Peyer's patch (tissue), 4 donors: ENCODE measurements at regions not wholly inside any gene's neighbourhood (a gene's known extent, or its start where the extent isn't known, plus 50 kb on each side); places are given as distances from the start of the nearest gene placed in this dataset.

Experiments used
- CTCF ChIP-seq, 6 experiments: fragments of 450-650 bp in 4 of 6; fragments of 200-600 bp in 2 of 6; sonication (generic) in 1 of 6; IDR thresholded peaks; one replicate each; pipeline ENCODE4 v1.5.1; 2017 to 2019; ENCODE audit warnings: antibody characterized with exemption in 6 of 6, mild to moderate bottlenecking in 3 of 6, moderate library complexity in 1 of 6
- POLR2A ChIP-seq, 2 donors: fragments of 450-650 bp; IDR thresholded peaks; one replicate each; pipeline ENCODE4 v1.5.1; 2017; ENCODE audit warnings: antibody characterized with exemption in 2 of 2, mild to moderate bottlenecking in 2 of 2, moderate library complexity in 2 of 2

GRCh38 chr14:71799841-71800240 is 132.4 kb upstream of the RGS6 start:
- TF ChIP-seq POLR2A (IDR thresholded peaks at IDR 0.05) (no peak), CTCF (IDR thresholded peaks at IDR 0.05) (no peak)
